Motor neuron (in vitro differentiated cells): ENCODE measurements at regions not wholly inside any gene's neighbourhood (a gene's known extent, or its start where the extent isn't known, plus 50 kb on each side); places are given as distances from the start of the nearest gene placed in this dataset.

Source experiments
- ATAC-seq, 8 experiments: fragments of 200-7000 bp; cut with Tn5 transposase; replicated peaks in 6 of 8; 2 replicates each; pipeline ENCODE4 v1.8.0; 2021; ENCODE audit warnings: mild to moderate bottlenecking in 8 of 8, moderate library complexity in 8 of 8
- H3K27ac ChIP-seq, 2 donors: fragments of 250-450 bp; sonication (Bioruptor Pico); 2 replicates each; pipeline ENCODE4 v1.9.0; 2021; ENCODE audit warnings: antibody characterized with exemption in 2 of 2, mild to moderate bottlenecking in 2 of 2, moderate library complexity in 1 of 2
- H3K4me1 ChIP-seq, 2 donors: fragments of 250-450 bp; sonication (Bioruptor Pico); replicated peaks in 1 of 2; 2 replicates each; pipeline ENCODE4 v1.6.1; 2021; ENCODE audit warnings: antibody characterized with exemption in 2 of 2, mild to moderate bottlenecking in 2 of 2, moderate library complexity in 1 of 2
- H3K4me3 ChIP-seq, 5 donors: fragments of 250-450 bp; sonication (Bioruptor Pico); 2 replicates each; pipeline ENCODE4 v1.9.0; 2021; ENCODE audit warnings: antibody characterized with exemption in 5 of 5, mild to moderate bottlenecking in 5 of 5, moderate library complexity in 4 of 5
- WGBS, 10 experiments: fragments of 450-650 bp; shearing (Covaris generic); methylation state at CpG; one replicate each; pipeline ENCODE4 v1.0.0; 2022; 5-methylcytosine and 5-hydroxymethylcytosine counted together
- in situ Hi-C, 9 experiments: fragments of 400-800 bp; cut with MboI; loops; one replicate each; pipeline ENCODE4 v1.15.0; 2021; ENCODE audit warnings: low sequenced_read_pairs in 9 of 9, low pct_unique_long_range_greater_than_20kb in 2 of 9; ENCODE audit not compliant: unreplicated experiment in 9 of 9

GRCh38 chr2:129255610-129256313 is 723.7 kb upstream of the RAB6C start:
- 50 to 100% (median 86%) methylated on average over 1 of the region's 4 CpGs; no CpG with 5 or more reads in 3 of the 10 experiments for WGBS, 10 experiments
- no peak overlapping the region for H3K27ac ChIP-seq
- in situ Hi-C loops, result no loop called here
- H3K4me3 ChIP-seq, result no peak overlapping the region
- no peak for ATAC-seq
- H3K4me1 ChIP-seq, result peaks cover 19% of the 10 kb centered on the region in 2 donors

DNA sequence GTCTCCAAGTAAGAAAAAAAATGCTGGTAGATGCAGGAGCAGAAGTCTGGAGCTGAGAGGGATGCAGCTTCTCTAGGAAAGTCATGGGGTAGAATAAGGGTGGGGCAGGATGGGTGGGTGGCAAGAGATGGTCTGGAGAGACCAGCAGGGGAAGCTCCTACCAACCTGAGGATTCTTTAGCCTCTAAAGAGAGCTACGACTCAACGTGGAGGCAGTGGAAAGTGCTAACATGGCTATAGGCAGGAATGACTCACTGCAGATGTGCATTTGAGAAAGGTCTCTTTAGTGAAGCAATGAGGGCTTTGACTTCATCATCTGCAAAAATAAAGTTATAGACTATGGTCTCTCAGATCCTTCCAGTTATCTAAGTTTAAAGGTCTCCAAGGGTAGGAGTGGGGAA is 722.8 kb upstream of the RAB6C start:
- 0 to 92% (median 17%) methylated on average over 1 to 2 of the region's 2 CpGs; no CpG with 5 or more reads in 5 of the 10 experiments for WGBS, 10 experiments
- in situ Hi-C loops, result no loop called here
- Histone ChIP-seq H3K27ac (no peak overlapping the region), H3K4me3 (no peak overlapping the region), H3K4me1 (peaks cover 19% of the 10 kb centered on the region in 2 donors)
- ATAC-seq, result no peak

GRCh38 chr2:129262934-129263333 is 716.5 kb upstream of the RAB6C start:
- in situ Hi-C loops, result no loop called here
- ATAC-seq, result no peak
- H3K4me1 ChIP-seq, result no peaks in the 10 kb centered on the region
- H3K4me3 ChIP-seq, result no peak overlapping the region
- H3K27ac ChIP-seq, result no peak overlapping the region

GRCh38 chr2:129263939-129264338 is 715.5 kb upstream of the RAB6C start:
- Histone ChIP-seq H3K4me3 (no peak overlapping the region), H3K4me1 (no peaks in the 10 kb centered on the region), H3K27ac (no peak overlapping the region)
- peak in 2 of 8 experiments; percentile 21 to 62 for ATAC-seq
- in situ Hi-C loops, result no loop called here

DNA sequence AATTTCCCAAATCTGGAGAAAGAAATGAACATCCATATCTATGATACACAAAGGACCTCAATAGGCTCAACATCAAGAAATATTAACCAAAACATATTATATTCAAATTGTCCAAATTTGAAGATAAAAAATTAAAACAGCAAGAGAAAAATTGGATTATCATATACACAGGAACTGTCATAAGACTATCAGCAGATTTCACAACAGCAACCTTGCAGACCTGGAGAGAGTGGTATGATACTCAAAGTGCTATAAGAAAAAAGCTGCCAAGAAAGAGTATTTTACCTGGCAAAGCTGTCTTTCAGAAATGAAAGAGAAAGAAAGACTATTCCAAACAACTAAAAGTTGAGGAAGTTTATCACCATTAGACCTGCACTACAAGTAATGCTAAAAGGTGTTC is 711.9 kb upstream of the RAB6C start:
- ATAC-seq, result no peak
- Histone ChIP-seq H3K27ac (no peak overlapping the region), H3K4me3 (no peak overlapping the region), H3K4me1 (no peaks in the 10 kb centered on the region)
- in situ Hi-C loops, result no loop called here

DNA sequence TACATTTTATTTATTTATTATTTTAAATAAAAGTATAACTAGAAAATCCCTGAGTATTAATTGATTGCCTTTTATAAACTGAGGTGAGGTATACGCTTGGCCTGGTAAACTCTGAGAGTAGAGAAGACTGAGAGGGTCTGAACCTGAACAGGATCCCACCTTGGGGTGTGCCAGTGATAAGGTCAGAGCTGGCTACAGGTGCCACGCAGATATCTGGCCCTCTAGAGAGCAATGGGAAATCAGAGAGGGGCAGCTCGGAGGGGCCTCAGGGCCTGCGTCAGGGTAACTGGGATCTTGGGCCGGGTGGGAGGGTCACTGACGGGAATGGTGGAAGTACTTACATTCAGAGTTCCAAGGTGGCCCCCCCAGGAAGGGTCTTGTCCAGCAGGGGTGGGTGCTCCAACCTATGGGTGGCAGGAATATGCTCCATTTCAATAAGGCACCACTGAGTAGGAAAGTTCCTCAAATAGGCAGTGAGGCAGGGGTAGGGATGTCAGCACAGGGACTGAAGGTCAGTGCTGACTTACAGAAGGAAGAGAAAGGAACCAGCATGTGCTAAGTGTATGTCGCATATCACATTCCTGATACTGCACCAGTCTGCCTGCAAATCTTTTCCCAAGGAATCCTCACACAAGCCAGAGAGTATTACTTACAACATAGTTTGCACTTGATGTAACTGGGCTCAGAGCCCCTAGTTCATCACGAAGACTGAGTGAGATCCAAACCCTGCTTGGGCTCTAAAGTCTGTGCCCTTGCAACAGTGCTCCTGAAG is 706.0 kb upstream of the RAB6C start:
- Histone ChIP-seq H3K4me3 (no peak overlapping the region), H3K27ac (no peak overlapping the region), H3K4me1 (peaks cover 16 to 30% of the 10 kb centered on the region in 2 donors)
- no peak for ATAC-seq
- 0 to 100% (median 49%) methylated on average over 1 to 4 of the region's 8 CpGs; no CpG with 5 or more reads in 2 of the 10 experiments for WGBS, 10 experiments
- in situ Hi-C loops, result no loop called here

DNA sequence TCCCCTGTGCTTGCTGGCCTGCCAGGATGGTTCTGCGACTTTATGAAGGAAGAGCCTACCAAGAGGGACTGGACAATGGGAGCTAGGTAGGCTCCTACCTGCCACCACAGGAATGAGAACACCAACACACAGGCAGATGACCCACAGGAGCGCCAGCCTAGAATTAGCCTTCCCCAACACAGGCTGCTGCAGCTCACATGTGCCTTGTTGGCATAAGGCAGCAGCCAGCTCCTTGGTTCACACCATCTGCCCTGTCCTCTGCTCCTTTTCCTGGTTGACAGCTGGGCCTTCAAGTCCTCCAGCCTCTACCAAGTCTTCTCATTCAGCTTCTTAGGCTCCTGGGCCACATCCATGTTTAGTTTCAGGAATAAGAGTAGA is 705.4 kb upstream of the RAB6C start:
- ATAC-seq, result no peak
- Histone ChIP-seq H3K4me3 (no peak overlapping the region), H3K4me1 (peaks cover 16 to 36% of the 10 kb centered on the region in 2 donors), H3K27ac (no peak overlapping the region)
- in situ Hi-C loops, result no loop called here
- 14 to 100% (median 92%) methylated on average over 1 to 2 of the region's 2 CpGs; no CpG with 5 or more reads in 7 of the 10 experiments for WGBS, 10 experiments

GRCh38 chr2:129274918-129275317 is 704.5 kb upstream of the RAB6C start:
- peaks cover 16 to 38% of the 10 kb centered on the region in 2 donors for H3K4me1 ChIP-seq
- in situ Hi-C loops, result no loop called here
- no peak for ATAC-seq
- no peak overlapping the region for H3K4me3 ChIP-seq
- H3K27ac ChIP-seq, result no peak overlapping the region
- 0 to 65% (median 37%) methylated on average over 2 to 4 of the region's 5 CpGs; no CpG with 5 or more reads in 1 of the 10 experiments for WGBS, 10 experiments

GRCh38 chr2:129275706-129276105 is 703.8 kb upstream of the RAB6C start:
- 14 to 100% (median 77%) methylated on average over 1 to 3 of the region's 3 CpGs for WGBS, 10 experiments
- Histone ChIP-seq H3K4me1 (peaks cover 16 to 38% of the 10 kb centered on the region in 2 donors), H3K4me3 (no peak overlapping the region), H3K27ac (no peak overlapping the region)
- no peak for ATAC-seq
- in situ Hi-C loops, result no loop called here

GRCh38 chr2:129276978-129277584 is 702.4 kb upstream of the RAB6C start:
- peak overlapping the region; percentile 79 to 87 for H3K27ac ChIP-seq
- no peak overlapping the region for H3K4me3 ChIP-seq
- peaks cover 16 to 38% of the 10 kb centered on the region in 2 donors for H3K4me1 ChIP-seq
- in situ Hi-C loops, result no loop called here
- WGBS, 10 experiments, result 0 to 80% (median 26%) methylated on average over 1 to 5 of the region's 5 CpGs
- ATAC-seq, result peak in 6 of 8 experiments; percentile 15 to 88 (median 64)

DNA sequence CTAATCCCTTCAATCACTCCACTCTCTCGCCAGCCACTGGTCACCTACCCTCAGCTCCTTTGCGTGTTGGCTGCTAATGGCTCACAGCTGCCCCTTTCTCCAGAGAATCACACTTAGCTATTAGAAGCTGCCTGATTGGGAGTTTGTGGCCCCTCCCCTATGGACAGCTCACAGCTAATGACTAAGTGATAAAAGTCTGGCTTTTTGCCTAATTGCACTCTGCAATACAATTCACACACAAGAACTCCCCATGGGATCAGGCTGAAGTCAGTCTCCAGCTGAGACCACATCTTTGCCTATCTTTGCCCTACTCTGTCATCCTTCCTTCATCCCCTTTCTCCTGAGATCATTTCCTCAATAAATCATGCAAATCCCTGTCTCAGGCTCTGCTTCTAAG is 701.9 kb upstream of the RAB6C start:
- Histone ChIP-seq H3K27ac (peak overlapping the region; percentile 79 to 87), H3K4me3 (no peak overlapping the region), H3K4me1 (peaks cover 16 to 38% of the 10 kb centered on the region in 2 donors)
- in situ Hi-C loops, result no loop called here
- WGBS, 10 experiments, result 0 to 40% (median 20%) methylated on average over 1 to 2 of the region's 2 CpGs; no CpG with 5 or more reads in 7 of the 10 experiments
- ATAC-seq, result peak in 6 of 8 experiments; percentile 53 to 92 (median 89)

DNA sequence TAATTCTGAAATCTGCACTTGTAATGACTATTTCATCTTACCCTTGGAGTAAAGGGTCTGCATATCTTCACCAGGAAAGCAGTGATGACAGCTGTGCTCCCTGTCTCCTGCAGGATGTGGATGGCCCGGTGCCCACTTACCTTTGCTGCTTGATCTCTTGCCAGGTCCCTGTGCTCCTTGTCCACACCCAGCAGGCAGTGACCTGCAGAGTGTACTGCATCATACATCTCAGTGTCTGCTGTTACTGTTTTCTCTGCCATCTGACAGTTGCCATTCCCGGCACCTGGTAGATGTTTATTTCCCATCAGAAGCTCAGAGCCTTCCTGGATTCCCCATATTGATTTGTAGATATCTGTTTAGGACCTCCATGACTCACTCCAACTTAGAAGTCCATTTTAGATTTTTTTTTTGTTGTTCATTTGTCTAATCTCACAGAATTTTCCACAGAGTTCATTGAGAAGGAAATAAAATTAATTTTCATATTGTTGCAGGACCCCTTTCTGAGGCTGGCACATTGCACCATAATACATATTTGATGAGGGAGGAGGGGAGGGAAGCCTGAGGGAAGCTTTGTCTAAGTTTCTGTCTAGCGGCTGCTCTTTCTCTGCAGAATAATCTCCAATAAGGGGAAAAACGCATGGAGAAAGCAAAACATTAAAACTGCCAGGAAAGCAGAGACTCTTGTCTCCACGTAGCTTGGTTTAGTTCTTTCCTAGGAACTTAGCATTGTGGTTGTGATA is 697.5 kb upstream of the RAB6C start:
- Histone ChIP-seq H3K27ac (no peak overlapping the region), H3K4me1 (peaks cover 4 to 23% of the 10 kb centered on the region in 2 donors), H3K4me3 (no peak overlapping the region)
- no peak for ATAC-seq
- WGBS, 10 experiments, result 7 to 100% (median 83%) methylated on average over 1 to 4 of the region's 5 CpGs; no CpG with 5 or more reads in 1 of the 10 experiments
- in situ Hi-C loops, result no loop called here

DNA sequence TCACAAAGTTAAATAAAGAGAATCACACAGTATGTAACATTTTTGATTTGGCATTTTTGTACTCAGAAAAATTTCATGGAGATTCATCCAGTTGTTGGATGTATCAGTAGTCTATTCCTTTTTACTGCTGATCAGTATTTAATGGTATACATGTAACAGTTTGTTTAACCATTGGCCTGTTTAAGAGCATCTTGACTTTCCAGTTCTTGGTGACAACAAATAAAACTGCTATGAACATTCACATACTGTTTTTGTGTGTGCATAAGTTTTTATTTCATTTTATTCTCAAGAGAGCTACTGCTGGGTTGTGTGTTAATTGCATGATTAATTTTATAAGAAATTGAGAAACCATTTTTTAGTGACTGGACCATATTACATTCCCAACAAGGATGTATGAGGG is 694.5 kb upstream of the RAB6C start:
- in situ Hi-C loops, result no loop called here
- no peak for ATAC-seq
- H3K27ac ChIP-seq, result no peak overlapping the region

More for the DNA sequence above, 694.5 kb upstream of the RAB6C start:
- H3K4me3 ChIP-seq, result no peak overlapping the region
- H3K4me1 ChIP-seq, result no peaks in the 10 kb centered on the region
